Hepatocyte (in vitro differentiated cells): ENCODE measurements at regions not wholly inside any gene's neighbourhood (a gene's known extent, or its start where the extent isn't known, plus 50 kb on each side); places are given as distances from the start of the nearest gene placed in this dataset.

Source experiments
- EZH2 ChIP-seq: fragments of 200-600 bp; sonication (generic); IDR thresholded peaks from 2 replicates; pipeline ENCODE4 v1.6.1; 2016; ENCODE audit warnings: antibody characterized with exemption, mild to moderate bottlenecking, borderline replicate concordance
- EZH2phosphoT487 ChIP-seq: fragments of 200-600 bp; sonication (generic); IDR thresholded peaks from one replicate; pipeline ENCODE4 v1.6.1; 2018; ENCODE audit warnings: antibody characterized with exemption, mild to moderate bottlenecking, low read depth, moderate library complexity; ENCODE audit not compliant: unreplicated experiment, severe bottlenecking
- TF ChIP-seq, protein P1 (sequence below): fragments of 200-600 bp; sonication (generic); IDR thresholded peaks from 2 replicates; pipeline ENCODE4 v1.5.1; 2016; ENCODE audit warnings: antibody characterized with exemption, mild to moderate bottlenecking; ENCODE audit not compliant: poor library complexity

DNA sequence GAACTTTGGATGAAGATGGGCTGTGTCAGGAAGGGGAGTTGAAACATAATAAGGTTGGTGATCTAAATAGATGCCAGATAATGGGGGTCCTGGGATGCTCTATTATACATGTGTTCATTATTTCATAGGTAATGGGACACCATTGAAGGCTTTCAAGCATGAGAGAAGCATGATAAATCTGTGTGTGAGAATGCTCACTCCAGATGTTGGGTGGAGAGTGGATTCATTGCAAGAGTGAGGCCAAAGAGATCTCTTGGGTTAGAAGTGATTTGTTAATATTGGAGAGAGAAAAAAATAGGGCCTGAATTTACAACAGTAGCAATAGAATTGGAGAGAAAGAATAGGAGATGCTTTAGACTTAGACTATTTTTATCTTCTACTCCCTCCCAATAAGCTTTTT is 321.3 kb downstream of the SAMD5 start:
- TF ChIP-seq, protein P1, sequence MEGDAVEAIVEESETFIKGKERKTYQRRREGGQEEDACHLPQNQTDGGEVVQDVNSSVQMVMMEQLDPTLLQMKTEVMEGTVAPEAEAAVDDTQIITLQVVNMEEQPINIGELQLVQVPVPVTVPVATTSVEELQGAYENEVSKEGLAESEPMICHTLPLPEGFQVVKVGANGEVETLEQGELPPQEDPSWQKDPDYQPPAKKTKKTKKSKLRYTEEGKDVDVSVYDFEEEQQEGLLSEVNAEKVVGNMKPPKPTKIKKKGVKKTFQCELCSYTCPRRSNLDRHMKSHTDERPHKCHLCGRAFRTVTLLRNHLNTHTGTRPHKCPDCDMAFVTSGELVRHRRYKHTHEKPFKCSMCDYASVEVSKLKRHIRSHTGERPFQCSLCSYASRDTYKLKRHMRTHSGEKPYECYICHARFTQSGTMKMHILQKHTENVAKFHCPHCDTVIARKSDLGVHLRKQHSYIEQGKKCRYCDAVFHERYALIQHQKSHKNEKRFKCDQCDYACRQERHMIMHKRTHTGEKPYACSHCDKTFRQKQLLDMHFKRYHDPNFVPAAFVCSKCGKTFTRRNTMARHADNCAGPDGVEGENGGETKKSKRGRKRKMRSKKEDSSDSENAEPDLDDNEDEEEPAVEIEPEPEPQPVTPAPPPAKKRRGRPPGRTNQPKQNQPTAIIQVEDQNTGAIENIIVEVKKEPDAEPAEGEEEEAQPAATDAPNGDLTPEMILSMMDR = no peak
- TF ChIP-seq EZH2phosphoT487 (no peak), EZH2 (no peak)
